Sciatic nerve (tissue), 2 donors: ENCODE measurements at regions not wholly inside any gene's neighbourhood (a gene's known extent, or its start where the extent isn't known, plus 50 kb on each side); places are given as distances from the start of the nearest gene placed in this dataset.

Experiments
- ATAC-seq: fragments of 200-7000 bp; cut with Tn5 transposase; one replicate; pipeline ENCODE4 v1.9.1; 2020; ENCODE audit warnings: mild to moderate bottlenecking, moderate library complexity
- DNase-seq: peaks from one replicate; pipeline ENCODE4 v3.0.0-alpha.2; 2020; ENCODE audit warnings: low spot score
- intact Hi-C: fragments of 100-400 bp; cut with DNase I; formaldehyde crosslinking; loops from one replicate; pipeline ENCODE4 v1.14.2; 2022
- donor health status: DM: no; HTN: no; CAD: no.
- donor health status: DM: no; HTN: no; CAD: no.

DNA sequence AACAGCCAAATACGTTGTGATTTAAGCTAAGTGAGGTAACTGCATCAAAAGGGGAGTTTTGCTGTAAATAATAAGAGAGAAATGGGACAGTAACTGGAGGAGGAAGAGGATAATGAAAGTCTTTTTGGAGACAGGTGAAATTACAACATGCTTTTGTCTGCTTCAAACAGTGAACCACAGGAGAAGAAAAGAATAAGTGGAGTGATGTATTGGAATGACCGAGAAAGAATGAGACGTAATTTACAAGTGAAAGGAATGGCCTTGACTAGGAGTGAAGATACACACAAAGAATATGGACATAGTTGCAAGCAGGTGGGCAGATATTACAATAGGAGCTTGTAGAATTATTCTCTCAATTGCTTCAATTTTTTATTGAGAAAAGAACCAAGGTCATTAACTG, 550.8 kb downstream of the DIPK2A start:
- ATAC-seq (no peak), DNase-seq (no peak)
- intact Hi-C loops, result no loop called here

DNA sequence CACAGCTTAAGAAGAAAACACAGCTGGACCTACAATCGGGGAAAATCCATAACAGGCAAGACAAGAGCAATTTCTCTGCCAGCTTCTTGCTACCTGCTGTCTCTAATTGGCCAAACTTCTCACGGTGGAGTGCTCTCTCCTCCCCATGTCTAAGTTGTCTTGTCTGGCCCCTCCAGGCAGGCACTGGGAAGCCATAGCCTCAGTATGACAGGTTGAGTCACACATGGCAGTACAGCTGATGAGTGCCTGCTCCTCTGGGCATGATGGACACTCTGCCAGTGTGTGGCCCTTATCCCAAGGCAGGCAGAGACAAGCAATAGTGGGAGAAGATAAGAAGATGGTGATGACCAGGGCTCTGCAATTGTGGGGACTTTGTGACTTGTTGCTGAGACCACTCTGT, 551.8 kb downstream of the DIPK2A start:
- intact Hi-C loops, result no loop called here
- DNase-seq (no peak), ATAC-seq (no peak)

DNA sequence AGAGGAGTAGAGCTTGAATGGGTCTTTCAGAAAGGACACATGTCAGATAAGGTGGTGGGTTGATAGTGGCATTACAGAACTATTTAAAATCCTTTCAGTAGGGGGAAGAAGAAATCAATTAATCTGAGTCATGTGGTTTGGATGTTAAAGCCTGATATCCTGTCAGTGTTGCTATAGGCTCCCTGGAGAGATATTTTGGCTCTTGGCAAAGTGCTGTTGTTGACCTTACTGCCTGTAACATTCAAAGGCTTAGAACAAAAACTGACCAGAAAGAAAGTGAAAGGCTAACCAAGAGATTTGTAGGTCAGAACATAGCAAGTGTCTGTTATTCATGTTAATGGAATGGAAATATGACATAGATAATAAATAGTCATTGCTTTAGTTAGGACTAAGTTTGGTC, 552.9 kb downstream of the DIPK2A start:
- ATAC-seq, result peak; percentile 80
- DNase-seq, result no peak
- intact Hi-C loops, result no loop called here

DNA sequence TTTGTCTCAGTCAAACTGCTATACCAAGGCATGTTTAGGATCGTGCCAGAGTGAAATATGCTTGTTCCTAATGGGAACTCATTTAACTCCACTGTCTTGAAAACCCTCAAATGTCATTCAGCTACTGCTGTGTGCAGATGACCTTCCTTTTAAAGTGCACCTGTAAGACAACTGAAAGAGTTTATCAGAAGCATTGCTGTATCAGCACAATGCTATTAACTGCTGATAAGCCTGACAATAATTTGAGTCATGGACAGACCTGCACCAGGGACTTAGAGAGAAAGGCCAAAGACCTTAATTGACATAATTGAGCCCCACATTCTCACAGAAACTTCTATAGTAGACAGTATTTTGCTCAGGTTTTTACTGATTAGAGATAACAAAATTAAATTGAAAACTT, 557.9 kb downstream of the DIPK2A start:
- intact Hi-C loops, result no loop called here
- ATAC-seq, result no peak
- no peak for DNase-seq

DNA sequence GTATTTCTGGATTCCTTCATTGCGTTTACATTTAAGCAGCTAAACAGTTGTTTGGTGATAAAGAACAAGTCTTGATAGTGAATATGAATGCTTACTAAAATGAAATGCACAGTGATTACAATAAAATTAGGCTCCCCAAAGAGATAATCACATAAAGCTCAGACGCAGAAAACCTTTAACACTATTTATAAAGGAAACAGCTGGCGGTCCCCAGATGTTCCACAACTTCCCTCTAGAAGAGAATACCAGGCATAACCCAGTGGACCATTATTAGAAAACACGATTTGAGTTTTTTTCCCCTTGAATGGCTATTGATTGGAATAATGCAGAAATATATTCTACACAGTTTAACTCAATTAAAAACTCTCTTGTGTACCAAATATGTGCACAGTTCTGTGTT, 573.2 kb downstream of the DIPK2A start:
- intact Hi-C loops, result no loop called here
- no peak for ATAC-seq
- no peak for DNase-seq

DNA sequence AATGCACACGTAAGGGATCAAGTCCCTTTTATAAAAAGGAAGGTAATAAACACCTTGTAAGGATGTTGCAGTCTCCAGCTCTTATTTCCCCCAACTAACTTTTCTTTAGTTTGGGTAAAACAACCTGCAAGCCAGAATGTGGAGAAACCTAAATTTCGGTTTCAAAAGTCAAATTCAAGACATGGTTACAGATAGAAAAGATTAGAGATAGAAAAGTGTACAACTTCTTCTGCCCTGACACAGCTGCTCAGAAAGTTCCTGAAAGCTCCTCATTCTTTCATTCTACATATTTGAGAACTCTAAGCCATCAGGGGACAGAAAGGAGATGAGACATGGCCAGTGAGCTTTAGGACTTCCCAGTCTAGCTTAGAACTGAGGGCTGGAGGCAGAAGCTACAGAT, 574.9 kb downstream of the DIPK2A start:
- DNase-seq (no peak), ATAC-seq (no peak)
- intact Hi-C loops, result no loop called here

DNA sequence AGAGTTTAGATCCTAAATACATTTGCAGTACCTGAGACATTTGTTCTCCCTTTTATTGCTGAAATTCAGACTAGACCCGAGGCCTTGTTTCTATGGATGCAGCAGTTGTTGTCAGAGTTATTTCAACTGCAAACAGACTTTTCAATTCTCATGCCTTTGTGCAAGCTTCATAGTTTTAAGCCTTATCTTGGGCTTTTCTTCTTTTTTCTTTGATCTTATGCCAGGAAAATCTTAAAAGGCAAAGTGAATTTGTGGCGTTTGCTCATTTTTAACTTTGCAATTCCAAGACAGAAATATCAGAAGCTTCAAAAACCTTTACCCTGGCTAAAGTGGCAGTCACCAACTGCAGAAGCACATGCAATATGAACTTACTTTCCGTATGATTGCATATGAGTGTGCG, 576.7 kb downstream of the DIPK2A start:
- DNase-seq (no peak), ATAC-seq (no peak)
- intact Hi-C loops, result no loop called here

DNA sequence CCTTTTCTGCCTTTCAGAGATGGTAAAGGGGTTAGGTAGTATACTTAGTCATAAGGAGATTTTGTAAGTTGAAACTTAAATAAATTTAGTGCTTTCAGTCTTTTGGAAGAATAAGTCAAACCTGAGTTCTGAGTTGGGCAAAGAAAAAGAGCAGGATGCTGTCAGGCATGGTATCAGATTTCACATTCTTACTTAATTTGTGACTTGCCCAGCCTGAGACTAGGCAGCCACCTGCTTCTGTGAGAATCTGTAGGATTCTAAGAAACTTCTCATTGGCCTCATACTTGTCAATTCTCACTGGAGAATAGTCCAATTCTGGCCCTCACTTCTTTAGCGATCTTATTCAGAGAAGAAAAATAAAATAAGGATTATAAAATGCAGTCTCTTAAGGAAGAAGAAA, 577.5 kb downstream of the DIPK2A start:
- ATAC-seq (no peak), DNase-seq (no peak)
- intact Hi-C loops, result no loop called here

DNA sequence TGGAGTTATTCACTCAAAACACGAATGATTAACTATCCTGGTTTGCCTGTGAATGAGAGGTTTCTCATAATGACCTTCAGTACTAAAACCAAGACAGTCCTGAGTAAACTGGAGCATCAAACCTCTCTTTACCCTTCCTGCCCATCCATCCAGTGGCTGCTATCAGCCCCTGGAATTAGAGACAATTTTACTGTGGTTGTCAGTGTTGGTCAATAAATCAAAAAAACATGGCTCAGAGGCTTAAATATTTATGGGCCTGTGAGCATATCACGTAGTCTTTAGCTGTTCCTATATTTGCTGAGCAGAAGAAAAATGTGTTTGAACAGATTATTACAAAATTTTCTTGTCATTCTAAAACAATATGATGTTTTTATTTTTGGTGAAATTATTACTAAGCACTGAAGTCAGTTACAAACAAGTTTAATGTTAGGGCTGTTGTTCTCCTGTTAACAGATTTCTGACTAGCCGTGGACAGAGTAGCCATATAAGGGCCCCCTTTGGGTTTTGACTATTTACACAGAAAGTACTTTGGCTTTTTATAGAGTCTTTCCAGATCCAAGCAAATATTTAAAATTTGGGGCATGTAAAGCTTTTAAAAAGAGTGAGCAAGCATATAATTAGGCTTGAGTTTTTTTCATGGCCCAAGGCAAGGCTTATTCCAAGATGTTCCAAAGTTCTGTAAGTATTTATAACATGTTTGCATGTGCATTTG, 580.9 kb downstream of the DIPK2A start:
- intact Hi-C loops, result no loop called here
- ATAC-seq (no peak), DNase-seq (no peak)

DNA sequence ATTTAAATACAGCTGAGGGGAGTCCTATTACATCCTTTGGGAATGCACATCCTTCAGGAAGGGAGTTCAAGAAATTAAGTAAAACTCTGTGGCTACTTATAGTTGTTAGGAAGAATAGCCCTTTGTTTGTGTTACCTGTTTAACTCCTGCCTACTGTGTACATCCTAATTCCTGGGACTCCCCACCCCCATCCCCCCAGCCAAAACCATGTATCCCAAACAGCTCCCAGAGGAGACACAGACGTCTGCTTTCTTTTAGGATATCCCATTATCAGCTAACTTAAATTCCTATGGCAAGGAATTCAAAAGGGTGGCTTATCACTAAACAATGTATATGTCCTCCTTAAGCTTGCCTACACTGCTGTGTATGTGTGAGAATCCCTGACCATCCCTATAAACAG, 581.7 kb downstream of the DIPK2A start:
- intact Hi-C loops, result no loop called here
- DNase-seq (no peak), ATAC-seq (no peak)

DNA sequence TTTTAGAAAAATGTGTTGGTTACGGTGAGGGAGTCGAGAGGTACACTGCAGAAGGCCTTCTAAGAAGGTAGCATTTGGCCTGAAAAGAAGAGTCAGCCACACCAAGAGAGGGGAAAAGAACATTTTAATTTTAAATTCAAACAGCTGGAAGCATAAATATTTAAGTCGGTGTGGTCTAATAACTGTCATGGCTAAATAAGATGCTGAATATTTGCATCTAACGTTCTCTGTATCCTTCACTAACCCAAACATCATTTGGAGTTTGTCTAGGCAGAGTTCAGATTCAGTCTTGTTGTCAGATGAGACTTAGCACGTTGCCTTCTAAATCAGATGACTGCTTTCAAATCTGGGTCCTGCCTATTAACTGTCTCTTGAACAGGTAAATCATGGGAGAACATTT, 583.3 kb downstream of the DIPK2A start:
- DNase-seq (no peak), ATAC-seq (no peak)
- intact Hi-C loops, result no loop called here

DNA sequence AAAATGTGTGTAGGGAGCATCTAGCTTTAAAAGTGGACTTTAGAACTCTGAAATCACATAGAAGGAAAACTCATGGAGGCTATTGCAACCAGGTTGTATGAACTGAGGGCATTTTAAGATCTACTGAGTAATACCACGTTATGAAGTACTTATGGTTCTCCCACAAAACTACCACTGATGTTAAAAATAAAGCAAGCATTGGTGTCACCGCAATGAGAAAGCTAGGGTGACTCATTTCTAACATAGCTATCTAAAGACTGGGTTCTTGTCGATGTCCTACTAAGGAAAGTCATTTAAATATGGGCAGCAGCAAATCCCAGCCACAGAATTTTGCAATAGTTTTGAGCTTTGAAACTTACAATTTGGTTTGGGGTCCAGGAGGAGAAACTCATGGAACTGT, 584.8 kb downstream of the DIPK2A start:
- no peak for DNase-seq
- ATAC-seq, result no peak
- intact Hi-C loops, result no loop called here

DNA sequence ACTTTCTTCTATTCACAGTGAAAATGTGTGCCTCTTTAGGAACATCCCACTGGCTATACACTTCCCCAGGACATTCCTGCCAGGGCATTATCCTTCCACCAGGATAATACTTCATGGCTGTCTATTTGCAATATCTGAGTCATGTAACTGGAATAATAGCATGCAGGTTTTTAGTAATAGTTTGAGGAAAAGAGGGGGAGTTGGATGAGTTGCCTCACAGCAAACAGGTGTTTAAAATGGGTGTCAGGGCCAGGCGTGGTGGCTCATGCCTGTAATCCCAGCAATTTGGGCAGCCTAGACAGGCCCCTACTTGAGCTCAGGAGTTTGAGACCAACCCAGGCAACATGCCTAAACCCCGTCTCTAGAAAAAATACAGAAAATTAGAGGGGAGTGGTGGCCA, 585.9 kb downstream of the DIPK2A start:
- ATAC-seq (no peak), DNase-seq (no peak)
- intact Hi-C loops, result no loop called here

DNA sequence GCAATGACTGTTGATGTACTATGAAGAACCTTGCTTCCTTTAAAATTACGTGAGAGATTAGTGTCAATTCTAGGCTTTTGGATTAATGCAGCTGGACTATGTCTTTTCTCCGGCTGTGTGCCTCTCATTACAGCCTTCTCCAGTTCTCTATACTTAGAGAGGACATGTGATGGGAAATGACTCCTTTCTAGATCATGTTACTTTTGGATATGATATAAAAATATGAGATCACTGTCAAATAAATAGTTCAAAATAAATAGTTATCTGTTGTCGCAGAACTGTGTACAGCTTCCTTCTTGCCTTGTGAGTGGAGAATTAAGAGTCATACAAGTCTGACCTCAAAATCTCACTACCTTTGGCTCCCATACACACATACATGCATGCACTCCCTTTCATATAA, 592.4 kb downstream of the DIPK2A start:
- intact Hi-C loops, result no loop called here
- DNase-seq (no peak), ATAC-seq (no peak)

DNA sequence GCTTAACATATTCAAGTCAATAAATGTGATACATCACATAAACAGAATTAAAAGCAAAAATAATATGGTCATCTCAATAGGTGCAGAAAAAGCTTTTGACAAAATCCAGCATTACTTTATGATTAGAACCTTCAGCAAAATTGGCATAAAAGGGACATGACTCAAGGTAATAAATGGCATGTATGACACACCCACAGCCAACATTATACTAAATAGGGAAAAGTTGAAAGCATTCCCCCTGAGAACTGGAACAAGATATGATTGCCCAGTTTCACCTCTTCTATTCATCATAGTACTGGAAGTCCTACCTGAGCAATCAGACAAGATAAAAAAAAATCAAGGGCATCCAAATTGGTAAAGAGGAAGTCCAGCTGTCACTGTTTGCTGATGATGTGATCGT, 594.7 kb downstream of the DIPK2A start:
- ATAC-seq (no peak), DNase-seq (no peak)
- intact Hi-C loops, result no loop called here

DNA sequence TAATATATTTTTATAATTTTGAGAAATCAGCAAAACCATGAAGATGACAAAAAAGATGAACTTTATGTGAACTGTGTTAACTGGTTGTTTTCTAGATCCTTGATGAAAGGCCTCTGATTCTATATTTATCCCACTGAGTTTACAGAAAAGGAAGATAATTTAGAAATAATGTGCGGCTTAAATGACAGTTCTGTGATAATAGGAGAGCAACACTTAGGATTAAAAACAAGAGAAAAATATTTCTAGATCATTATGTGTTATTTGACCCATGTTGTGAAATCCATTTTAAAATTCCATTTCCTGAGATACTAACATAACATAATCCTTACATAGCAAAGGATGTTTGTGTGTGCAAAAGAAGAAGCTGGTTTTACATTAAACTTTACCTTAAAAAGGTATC, 598.0 kb downstream of the DIPK2A start:
- no peak for ATAC-seq
- no peak for DNase-seq
- intact Hi-C loops, result no loop called here

DNA sequence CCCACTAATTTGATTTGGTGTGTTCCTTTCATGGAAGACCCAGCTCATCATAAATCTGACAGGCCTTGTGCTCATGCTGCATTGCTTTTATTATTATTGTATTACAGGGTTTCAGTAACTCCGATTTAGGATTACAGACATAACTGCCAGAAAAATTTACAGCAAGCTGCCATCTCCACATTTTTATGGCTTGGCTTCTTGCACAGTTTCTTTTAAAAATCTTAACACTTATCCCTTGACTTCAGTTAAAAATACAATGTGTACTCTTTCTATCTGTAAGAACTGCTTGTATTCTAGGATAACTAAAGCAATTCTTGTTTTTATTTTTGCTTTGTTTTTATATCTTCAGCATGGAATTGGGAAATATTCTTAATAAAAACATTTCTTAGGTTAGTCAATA, 612.2 kb downstream of the DIPK2A start:
- ATAC-seq (no peak), DNase-seq (no peak)
- intact Hi-C loops, result no loop called here

DNA sequence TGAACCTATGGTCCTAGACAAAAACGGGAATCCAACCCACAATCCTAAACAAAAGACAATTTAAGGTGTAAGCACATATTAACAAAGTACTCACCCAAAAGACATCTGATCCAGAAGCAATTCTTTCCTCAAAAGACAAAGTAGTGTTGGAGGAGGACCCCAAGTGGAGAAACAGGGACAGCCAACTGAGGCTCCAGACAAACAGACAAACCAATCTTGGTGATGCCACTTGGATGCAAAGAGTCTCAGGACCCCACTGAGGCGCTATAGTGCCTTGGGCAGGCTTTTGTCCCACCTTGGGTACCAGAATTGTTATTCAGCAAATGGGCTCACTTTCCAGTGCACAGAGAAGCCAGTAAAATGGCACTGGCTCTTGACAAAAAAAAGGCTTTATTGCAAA, 613.8 kb downstream of the DIPK2A start:
- intact Hi-C loops, result no loop called here
- no peak for DNase-seq
- ATAC-seq, result no peak

DNA sequence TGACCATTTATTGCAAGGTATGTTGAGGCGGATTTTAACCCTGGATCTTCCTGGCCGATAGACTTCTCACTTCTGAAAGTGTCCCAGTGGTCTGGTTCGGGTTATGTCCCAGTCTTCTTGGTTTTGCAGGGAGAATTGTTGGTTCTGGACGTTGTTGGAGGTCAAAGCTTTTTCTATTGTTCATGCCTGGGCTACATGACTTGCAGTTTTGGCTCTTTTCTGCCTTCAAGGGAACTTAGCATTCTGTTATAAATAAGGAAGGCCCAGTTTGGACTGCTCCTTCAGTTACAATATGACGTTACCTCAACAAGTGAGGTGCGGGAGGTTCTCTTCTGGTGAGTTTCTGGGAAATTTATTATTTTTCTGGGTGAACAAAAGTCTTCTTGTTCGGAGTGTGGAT, 614.3 kb downstream of the DIPK2A start:
- ATAC-seq (no peak), DNase-seq (no peak)
- intact Hi-C loops, result no loop called here

DNA sequence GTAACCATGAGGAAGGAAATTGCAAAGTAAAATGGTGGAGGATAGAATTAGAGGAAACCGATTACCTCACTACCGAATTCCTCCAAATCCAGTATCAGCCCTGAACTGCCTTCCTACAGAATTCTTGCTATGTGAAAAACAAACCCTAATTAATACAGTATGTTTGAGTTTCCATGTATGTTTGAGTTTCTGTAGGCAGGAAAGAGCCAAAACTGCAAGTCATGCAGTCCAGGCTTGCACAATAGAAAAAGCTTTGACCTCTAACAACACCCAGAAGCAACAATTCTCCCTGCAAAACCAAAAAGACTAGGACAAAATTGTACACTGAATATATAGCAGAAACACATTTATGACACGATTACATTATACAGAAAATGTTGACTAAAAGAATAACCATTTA, 614.8 kb downstream of the DIPK2A start:
- intact Hi-C loops, result no loop called here
- DNase-seq, result no peak
- no peak for ATAC-seq

DNA sequence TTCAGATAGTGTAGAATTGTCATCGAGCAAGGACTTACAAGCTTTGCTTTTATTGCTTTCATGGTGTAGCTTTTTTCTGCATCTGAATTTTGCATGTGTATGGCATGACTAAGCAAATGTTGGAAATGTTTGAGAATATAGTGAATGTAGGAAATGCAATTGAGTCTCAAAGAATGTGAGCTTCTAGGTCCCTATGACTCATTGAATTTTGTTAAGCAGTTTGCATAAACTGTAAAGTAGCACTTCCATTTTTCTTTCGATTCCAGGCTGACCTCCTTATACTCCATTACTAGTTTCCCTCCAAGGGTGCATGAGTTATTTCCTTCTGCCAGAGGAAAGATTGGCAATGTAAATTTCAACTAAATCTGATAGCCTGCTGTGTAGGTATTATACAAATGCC, 619.2 kb downstream of the DIPK2A start:
- ATAC-seq (no peak), DNase-seq (no peak)
- intact Hi-C loops, result loop anchor here (10.0 kb wide), 1 partner anchor 326 kb away; no protein-coding TSS in a partner anchor

DNA sequence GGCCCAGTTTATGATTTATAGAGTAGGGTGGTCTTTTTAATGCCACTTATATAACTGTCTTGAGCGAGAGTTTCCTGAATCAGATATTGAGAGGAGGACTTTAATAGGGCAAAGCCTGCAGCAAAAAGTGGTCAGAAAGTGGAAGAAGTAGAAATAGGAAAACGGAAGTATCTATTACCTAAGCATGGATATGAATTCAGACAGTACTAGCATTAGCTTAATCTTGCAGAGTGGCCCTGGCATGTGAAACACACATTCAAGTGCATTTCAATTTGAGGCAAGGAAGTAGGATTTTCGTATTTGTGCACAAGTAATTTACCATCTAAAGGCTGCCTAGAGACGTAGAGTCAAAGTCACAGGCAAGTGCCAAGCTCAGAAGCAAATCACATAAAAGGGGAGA, 622.3 kb downstream of the DIPK2A start:
- ATAC-seq (no peak), DNase-seq (no peak)
- intact Hi-C loops, result loop anchor here (10.0 kb wide), 1 partner anchor 329 kb away; no protein-coding TSS in a partner anchor
